HepG2 (cell line): ENCODE measurements at regions not wholly inside any gene's neighbourhood (a gene's known extent, or its start where the extent isn't known, plus 50 kb on each side); places are given as distances from the start of the nearest gene placed in this dataset.

Experiments used
- ADNP ChIP-seq: sonication (generic); formaldehyde crosslinking; IDR thresholded peaks from 2 replicates; pipeline ENCODE4 v1.4.0; 2020; ENCODE audit warnings: missing genetic modification reagents
- ARID3A ChIP-seq: IDR thresholded peaks from 2 replicates; pipeline ENCODE4 v1.6.1; 2012; ENCODE audit warnings: low read depth, low read length, improper control_type of control experiment
- ATF7 ChIP-seq, 2 experiments: fragments of 450-650 bp in 1 of 2; sonication (generic) in 1 of 2; formaldehyde crosslinking in 1 of 2; IDR thresholded peaks; 2 replicates each; pipeline versions ENCODE4 v1.4.0 to v1.6.1; 2016 to 2020; ENCODE audit warnings: antibody characterized with exemption in 1 of 2, mild to moderate bottlenecking in 1 of 2, missing genetic modification reagents in 1 of 2
- CEBPG ChIP-seq: IDR thresholded peaks from 2 replicates; pipeline ENCODE4 v1.6.1; 2016
- CENPT ChIP-seq: sonication (generic); formaldehyde crosslinking; IDR thresholded peaks from 2 replicates; pipeline ENCODE4 v1.8.0; 2022; ENCODE audit warnings: low read depth, mild to moderate bottlenecking, moderate library complexity, missing genetic modification reagents
- DNMT1 ChIP-seq: sonication (generic); formaldehyde crosslinking; IDR thresholded peaks from 2 replicates; pipeline ENCODE4 v1.5.1; 2020; ENCODE audit warnings: mild to moderate bottlenecking, missing genetic modification reagents
- EHMT2 ChIP-seq: fragments of 200-600 bp; sonication (generic); IDR thresholded peaks from 2 replicates; pipeline ENCODE4 v1.7.0; 2017; ENCODE audit warnings: antibody characterized with exemption, low read depth, low read length, borderline replicate concordance
- GABPA ChIP-seq, 2 experiments: IDR thresholded peaks; 2 replicates each; pipeline ENCODE4 v1.6.1; 2011 to 2016; ENCODE audit warnings: low read depth in 2 of 2, low read length in 1 of 2, missing biosample characterization in 1 of 2, missing genetic modification characterization in 1 of 2
- HIVEP1 ChIP-seq: sonication (generic); formaldehyde crosslinking; IDR thresholded peaks from 2 replicates; pipeline ENCODE4 v1.4.0; 2020; ENCODE audit warnings: mild to moderate bottlenecking, missing genetic modification reagents
- HNRNPH1 ChIP-seq: fragments of 200-400 bp; formaldehyde crosslinking; optimal IDR thresholded peaks from 2 replicates; pipeline ENCODE3; 2017; ENCODE audit warnings: mild to moderate bottlenecking, low read depth, low read length
- HNRNPL ChIP-seq: fragments of 200-400 bp; formaldehyde crosslinking; IDR thresholded peaks from 2 replicates; pipeline ENCODE4 v1.6.1; 2017; ENCODE audit warnings: mild to moderate bottlenecking, low read depth, low read length
- IRF1 ChIP-seq: sonication (generic); formaldehyde crosslinking; IDR thresholded peaks from 2 replicates; pipeline ENCODE4 v1.4.0; 2020; ENCODE audit warnings: low read depth, mild to moderate bottlenecking, missing genetic modification reagents
- JUNB ChIP-seq: sonication (generic); formaldehyde crosslinking; IDR thresholded peaks from 2 replicates; pipeline ENCODE4 v1.8.0; 2022; ENCODE audit warnings: missing genetic modification reagents, mild to moderate bottlenecking, borderline replicate concordance
- KDM1A ChIP-seq: IDR thresholded peaks from 2 replicates; pipeline ENCODE4 v1.6.1; 2016; ENCODE audit warnings: missing compliant biosample characterization
- KDM2A ChIP-seq: sonication (generic); formaldehyde crosslinking; IDR thresholded peaks from 2 replicates; pipeline ENCODE4 v1.4.0; 2020; ENCODE audit warnings: low read depth, missing genetic modification reagents, borderline replicate concordance
- PRDM10 ChIP-seq: sonication (generic); formaldehyde crosslinking; IDR thresholded peaks from 2 replicates; pipeline ENCODE4 v1.4.0; 2020; ENCODE audit warnings: low read depth, missing genetic modification reagents
- RARA ChIP-seq: IDR thresholded peaks from 2 replicates; pipeline ENCODE4 v1.6.1; 2016; ENCODE audit warnings: missing genetic modification reagents, missing compliant biosample characterization
- SALL1 ChIP-seq: sonication (generic); formaldehyde crosslinking; IDR thresholded peaks from 2 replicates; pipeline ENCODE4 v1.8.0; 2022; ENCODE audit warnings: mild to moderate bottlenecking, missing genetic modification reagents
- SAP130 ChIP-seq: IDR thresholded peaks from 2 replicates; pipeline ENCODE4 v1.6.1; 2016; ENCODE audit warnings: low read depth
- SATB2 ChIP-seq: sonication (generic); formaldehyde crosslinking; IDR thresholded peaks from 2 replicates; pipeline ENCODE4 v1.5.0; 2020; ENCODE audit warnings: missing genetic modification reagents
- SIX4 ChIP-seq: sonication (generic); formaldehyde crosslinking; IDR thresholded peaks from 2 replicates; pipeline ENCODE4 v1.4.0; 2020; ENCODE audit warnings: missing genetic modification reagents
- SUZ12 ChIP-seq: fragments of 150-350 bp; IDR thresholded peaks from 2 replicates; pipeline ENCODE4 v1.6.1; 2014; ENCODE audit warnings: low read depth, low read length
- TMF1 ChIP-seq: sonication (generic); formaldehyde crosslinking; IDR thresholded peaks from 2 replicates; pipeline ENCODE4 v1.8.1; 2022; ENCODE audit warnings: low read depth, missing genetic modification reagents
- ZC3H13 ChIP-seq: sonication (generic); formaldehyde crosslinking; IDR thresholded peaks from 2 replicates; pipeline ENCODE4 v1.8.1; 2023; ENCODE audit warnings: mild to moderate bottlenecking, missing genetic modification reagents, moderate library complexity
- ZMYM3 ChIP-seq: sonication (generic); formaldehyde crosslinking; IDR thresholded peaks from 2 replicates; pipeline ENCODE4 v1.5.1; 2020; ENCODE audit warnings: mild to moderate bottlenecking, missing genetic modification reagents
- ZNF3 ChIP-seq: IDR thresholded peaks from 2 replicates; pipeline ENCODE4 v1.7.0; 2017; ENCODE audit warnings: inconsistent platforms
- ZNF768 ChIP-seq: sonication (generic); formaldehyde crosslinking; IDR thresholded peaks from 2 replicates; pipeline ENCODE4 v1.4.0; 2020; ENCODE audit warnings: missing genetic modification reagents
- ZZZ3 ChIP-seq: sonication (generic); formaldehyde crosslinking; IDR thresholded peaks from 2 replicates; pipeline ENCODE4 v1.4.0; 2020; ENCODE audit warnings: missing genetic modification reagents, mild to moderate bottlenecking, borderline replicate concordance

- no peak for TF ChIP-seq ADNP (CRISPR knock-in tag)
- peak; percentile 86; the same call in 1 of the 2 replicates for TF ChIP-seq EHMT2
- TF ChIP-seq CENPT (CRISPR knock-in tag): peak; percentile 51; the same call in 1 of the 2 replicates
- no peak for TF ChIP-seq ZMYM3 (CRISPR knock-in tag)
- TF ChIP-seq ZNF3 (CRISPR knock-in tag): no peak
- TF ChIP-seq ZNF768: no peak
- no peak for TF ChIP-seq HNRNPH1
- TF ChIP-seq RARA: 0 out of 2 replicates have a peak, but pooled peaks have one; percentile 20
- no peak for TF ChIP-seq KDM1A
- TF ChIP-seq SAP130 (CRISPR knock-in tag): peak; percentile 31; the same call in 1 of the 2 replicates
- peak; percentile 60; the same call in 1 of the 2 replicates for TF ChIP-seq SALL1 (CRISPR knock-in tag)
- TF ChIP-seq HIVEP1: no peak
- no peak for TF ChIP-seq DNMT1
- no peak for TF ChIP-seq KDM2A (CRISPR knock-in tag)
- TF ChIP-seq SATB2: no peak
- TF ChIP-seq PRDM10 (CRISPR knock-in tag): no peak
- TF ChIP-seq JUNB (CRISPR knock-in tag): no peak
- TF ChIP-seq ATF7 (IDR thresholded peaks at IDR 0.05): no peak
- TF ChIP-seq ATF7 (CRISPR knock-in tag; IDR thresholded peaks at IDR 0.05): no peak
- TF ChIP-seq ZC3H13: no peak
- TF ChIP-seq ARID3A: no peak
- TF ChIP-seq TMF1 (CRISPR knock-in tag): no peak
- no peak for TF ChIP-seq GABPA (IDR thresholded peaks at IDR 0.05; ENCODE audit: low read depth, low read length)
- TF ChIP-seq GABPA (CRISPR knock-in tag; IDR thresholded peaks at IDR 0.05; ENCODE audit: low read depth): peak; percentile 22; the same call in 1 of the 2 replicates
- TF ChIP-seq IRF1 (CRISPR knock-in tag): no peak
- 0 out of 2 replicates have a peak, but pooled peaks have one; percentile 27 for TF ChIP-seq SIX4 (CRISPR knock-in tag)
- TF ChIP-seq ZZZ3 (CRISPR knock-in tag): no peak
- no peak for TF ChIP-seq HNRNPL
- no peak for TF ChIP-seq CEBPG (CRISPR knock-in tag)
- TF ChIP-seq SUZ12: no peak
Observed at GRCh38 chr2:94759211-94759610, 112.0 kb upstream of the TEKT4 start (continued).
